HAP-1 (cell line): ENCODE measurements at regions not wholly inside any gene's neighbourhood (a gene's known extent, or its start where the extent isn't known, plus 50 kb on each side); places are given as distances from the start of the nearest gene placed in this dataset.

Source experiments
- DNase-seq, 2 experiments: peaks; one replicate each; pipeline ENCODE4 v3.0.0-alpha.2; 2016 to 2020; ENCODE audit warnings: low spot score in 2 of 2
- H3K27me3 ChIP-seq: fragments of 250-450 bp; sonication (Bioruptor Pico); 2 replicates; pipeline ENCODE4 v1.5.1; 2020; ENCODE audit warnings: low read depth, mild to moderate bottlenecking, moderate library complexity
- H3K36me3 ChIP-seq: fragments of 250-450 bp; sonication (Bioruptor Pico); replicated peaks from 2 replicates; pipeline ENCODE4 v1.5.1; 2020; ENCODE audit warnings: mild to moderate bottlenecking
- H3K4me1 ChIP-seq: fragments of 250-450 bp; sonication (Bioruptor Pico); 2 replicates; pipeline ENCODE4 v1.5.1; 2020; ENCODE audit warnings: mild to moderate bottlenecking
- H3K4me3 ChIP-seq: fragments of 250-450 bp; sonication (Bioruptor Pico); 2 replicates; pipeline ENCODE4 v1.5.1; 2020; ENCODE audit warnings: mild to moderate bottlenecking, moderate library complexity
- H3K9me3 ChIP-seq: fragments of 250-450 bp; sonication (Bioruptor Pico); 2 replicates; pipeline ENCODE4 v1.5.1; 2020; ENCODE audit warnings: mild to moderate bottlenecking, moderate library complexity
- in situ Hi-C: fragments of 300-500 bp; cut with MboI; formaldehyde crosslinking; loops from 3 replicates; pipeline ENCODE4 v1.14.3; 2020; ENCODE audit warnings: low sequenced_read_pairs, inconsistent platforms, mixed read lengths

- Histone ChIP-seq H3K27me3 (no peaks in the 10 kb centered on the region), H3K36me3 (no peaks in the 10 kb centered on the region), H3K4me1 (no peaks in the 10 kb centered on the region), H3K9me3 (no peaks in the 10 kb centered on the region), H3K4me3 (no peak overlapping the region)
- no peak for DNase-seq
- in situ Hi-C loops = no loop called here
These were observed 856.9 kb upstream of the PTPRD start for GRCh38 chr9:11469745-11470144.

GRCh38 chr9:11471321-11471720, 858.5 kb upstream of the PTPRD start:
- Histone ChIP-seq H3K27me3 (no peaks in the 10 kb centered on the region), H3K4me1 (no peaks in the 10 kb centered on the region), H3K36me3 (no peaks in the 10 kb centered on the region), H3K4me3 (no peak overlapping the region), H3K9me3 (no peaks in the 10 kb centered on the region)
- no peak for DNase-seq
- in situ Hi-C loops = no loop called here

GRCh38 chr9:11500780-11501179, 888.0 kb upstream of the PTPRD start:
- H3K27me3 ChIP-seq = no peaks in the 10 kb centered on the region
- no peak overlapping the region for H3K4me3 ChIP-seq
- H3K4me1 ChIP-seq = no peaks in the 10 kb centered on the region
- in situ Hi-C loops = no loop called here
- no peaks in the 10 kb centered on the region for H3K9me3 ChIP-seq
- no peaks in the 10 kb centered on the region for H3K36me3 ChIP-seq
- DNase-seq = no peak

GRCh38 chr9:11506980-11507379, 894.2 kb upstream of the PTPRD start:
- H3K27me3 ChIP-seq = no peaks in the 10 kb centered on the region
- in situ Hi-C loops = no loop called here
- no peaks in the 10 kb centered on the region for H3K36me3 ChIP-seq
- no peaks in the 10 kb centered on the region for H3K4me1 ChIP-seq
- no peak for DNase-seq
- no peaks in the 10 kb centered on the region for H3K9me3 ChIP-seq
- no peak overlapping the region for H3K4me3 ChIP-seq

- in situ Hi-C loops = no loop called here
- H3K4me3 ChIP-seq = no peak overlapping the region
- DNase-seq = no peak
- H3K27me3 ChIP-seq = no peaks in the 10 kb centered on the region
- no peaks in the 10 kb centered on the region for H3K4me1 ChIP-seq
- no peaks in the 10 kb centered on the region for H3K36me3 ChIP-seq
- no peaks in the 10 kb centered on the region for H3K9me3 ChIP-seq
These were observed 924.8 kb upstream of the PTPRD start for GRCh38 chr9:11537566-11537965.

- H3K27me3 ChIP-seq = no peaks in the 10 kb centered on the region
- no peaks in the 10 kb centered on the region for H3K36me3 ChIP-seq
- in situ Hi-C loops = no loop called here
- no peak overlapping the region for H3K4me3 ChIP-seq
- no peaks in the 10 kb centered on the region for H3K4me1 ChIP-seq
- DNase-seq = no peak
- H3K9me3 ChIP-seq = no peaks in the 10 kb centered on the region
These were observed 930.0 kb upstream of the PTPRD start for GRCh38 chr9:11542781-11543180.

- Histone ChIP-seq H3K9me3 (no peaks in the 10 kb centered on the region), H3K36me3 (no peaks in the 10 kb centered on the region), H3K4me1 (no peaks in the 10 kb centered on the region), H3K4me3 (no peak overlapping the region), H3K27me3 (no peaks in the 10 kb centered on the region)
- in situ Hi-C loops = no loop called here
- DNase-seq = no peak
These were observed 933.4 kb upstream of the PTPRD start for GRCh38 chr9:11546231-11546630.

GRCh38 chr9:11549311-11549794, 936.6 kb upstream of the PTPRD start:
- DNase-seq = no peak
- H3K9me3 ChIP-seq = no peaks in the 10 kb centered on the region
- H3K4me1 ChIP-seq = no peaks in the 10 kb centered on the region
- in situ Hi-C loops = no loop called here
- H3K4me3 ChIP-seq = no peak overlapping the region
- no peaks in the 10 kb centered on the region for H3K36me3 ChIP-seq
- no peaks in the 10 kb centered on the region for H3K27me3 ChIP-seq

- Histone ChIP-seq H3K36me3 (no peaks in the 10 kb centered on the region), H3K4me1 (no peaks in the 10 kb centered on the region), H3K4me3 (no peak overlapping the region), H3K27me3 (no peaks in the 10 kb centered on the region), H3K9me3 (no peaks in the 10 kb centered on the region)
- in situ Hi-C loops = no loop called here
- DNase-seq = no peak
These were observed 938.3 kb upstream of the PTPRD start for GRCh38 chr9:11551106-11551505.

- Histone ChIP-seq H3K36me3 (no peaks in the 10 kb centered on the region), H3K9me3 (no peaks in the 10 kb centered on the region), H3K4me3 (no peak overlapping the region), H3K4me1 (no peaks in the 10 kb centered on the region), H3K27me3 (no peaks in the 10 kb centered on the region)
- DNase-seq = no peak
- in situ Hi-C loops = no loop called here
These were observed 945.2 kb upstream of the PTPRD start for GRCh38 chr9:11558043-11558442.

GRCh38 chr9:11559001-11559776, 946.4 kb upstream of the PTPRD start:
- no peaks in the 10 kb centered on the region for H3K27me3 ChIP-seq
- no peaks in the 10 kb centered on the region for H3K9me3 ChIP-seq
- DNase-seq = no peak
- in situ Hi-C loops = no loop called here
- H3K4me1 ChIP-seq = no peaks in the 10 kb centered on the region
- no peaks in the 10 kb centered on the region for H3K36me3 ChIP-seq
- H3K4me3 ChIP-seq = no peak overlapping the region

GRCh38 chr9:11577522-11577921, 964.7 kb upstream of the PTPRD start:
- no peak for DNase-seq
- in situ Hi-C loops = no loop called here
- Histone ChIP-seq H3K36me3 (no peaks in the 10 kb centered on the region), H3K9me3 (no peaks in the 10 kb centered on the region), H3K4me1 (no peaks in the 10 kb centered on the region), H3K4me3 (no peak overlapping the region), H3K27me3 (no peaks in the 10 kb centered on the region)

- H3K9me3 ChIP-seq = peaks cover 2% of the 10 kb centered on the region; the same call in 1 of the 2 replicates
- in situ Hi-C loops = no loop called here
- H3K4me1 ChIP-seq = no peaks in the 10 kb centered on the region
- H3K4me3 ChIP-seq = no peak overlapping the region
- DNase-seq = no peak
- H3K27me3 ChIP-seq = no peaks in the 10 kb centered on the region
- H3K36me3 ChIP-seq = no peaks in the 10 kb centered on the region
These were observed 983.0 kb upstream of the PTPRD start for GRCh38 chr9:11595756-11596155.

- DNase-seq = no peak
- in situ Hi-C loops = no loop called here
- Histone ChIP-seq H3K9me3 (no peaks in the 10 kb centered on the region), H3K4me3 (no peak overlapping the region), H3K36me3 (no peaks in the 10 kb centered on the region), H3K27me3 (no peaks in the 10 kb centered on the region), H3K4me1 (no peaks in the 10 kb centered on the region)
These were observed 1005.5 kb upstream of the PTPRD start for GRCh38 chr9:11618241-11618805.
